Esophagus muscularis mucosa (tissue), 4 donors: ENCODE measurements at regions not wholly inside any gene's neighbourhood (a gene's known extent, or its start where the extent isn't known, plus 50 kb on each side); places are given as distances from the start of the nearest gene placed in this dataset.
"Not testable (repeated sequence)": the region's sequence is repeated elsewhere in the genome, so short reads cannot be mapped to it uniquely, and the experiment has no call there.

Experiments
- DNase-seq: peaks from one replicate; pipeline ENCODE4 v3.0.0-alpha.2; 2017; ENCODE audit errors: extremely low spot score
- H3K27ac ChIP-seq, 4 donors: fragments of 200-600 bp; sonication (generic); replicated peaks in 1 of 4; 1 replicate in 3 of 4; 2 replicates in 1 of 4; pipeline ENCODE4 v1.5.1; 2016 to 2019; ENCODE audit warnings: mild to moderate bottlenecking in 1 of 4
- H3K27me3 ChIP-seq, 4 donors: fragments of 200-600 bp; sonication (generic); one replicate each; pipeline versions ENCODE4 v1.5.1 to v1.6.0; 2016 to 2019
- H3K36me3 ChIP-seq, 4 donors: fragments of 200-600 bp; sonication (generic); one replicate each; pipeline ENCODE4 v1.5.1; 2016 to 2019
- H3K4me1 ChIP-seq, 4 donors: fragments of 200-600 bp; sonication (generic); one replicate each; pipeline ENCODE4 v1.5.1; 2016 to 2019
- H3K4me3 ChIP-seq, 4 donors: fragments of 200-600 bp; sonication (generic); 1 replicate in 2 of 4; 2 replicates in 2 of 4; pipeline ENCODE4 v1.5.1; 2016 to 2019; ENCODE audit warnings: mild to moderate bottlenecking in 4 of 4, moderate library complexity in 1 of 4
- H3K9me3 ChIP-seq, 4 donors: fragments of 200-600 bp; sonication (generic); 1 replicate in 3 of 4; 2 replicates in 1 of 4; pipeline ENCODE4 v1.5.1; 2016 to 2019
- CTCF ChIP-seq, 3 experiments: fragments of 200-600 bp in 2 of 3; fragments of 450-650 bp in 1 of 3; sonication (generic) in 2 of 3; IDR thresholded peaks; one replicate each; pipeline ENCODE4 v1.5.1; 2017 to 2019; ENCODE audit warnings: antibody characterized with exemption in 3 of 3, mild to moderate bottlenecking in 2 of 3, moderate library complexity in 1 of 3
- EP300 ChIP-seq: sonication (generic); formaldehyde crosslinking; IDR thresholded peaks from one replicate; pipeline ENCODE4 v1.6.1; 2017; ENCODE audit warnings: antibody characterized with exemption
- POLR2A ChIP-seq: fragments of 450-650 bp; IDR thresholded peaks from one replicate; pipeline ENCODE4 v1.6.1; 2017; ENCODE audit warnings: antibody characterized with exemption, moderate library complexity, mild to moderate bottlenecking, low read depth
- POLR2AphosphoS5 ChIP-seq, 2 donors: sonication (generic); formaldehyde crosslinking; IDR thresholded peaks; one replicate each; pipeline ENCODE4 v1.6.1; 2017; ENCODE audit warnings: antibody characterized with exemption in 2 of 2
- WGBS: methylation state at CpG from one replicate; pipeline ENCODE4 v1.1.5; 2018; 5-methylcytosine and 5-hydroxymethylcytosine counted together
- intact Hi-C: fragments of 100-400 bp; cut with DNase I; formaldehyde crosslinking; loops from one replicate; pipeline ENCODE4 v1.15.1; 2023

- 80% methylated on average over 7 of the region's 16 CpGs for WGBS
- H3K27me3 ChIP-seq = no peaks in the 10 kb centered on the region
- no peaks in the 10 kb centered on the region for H3K36me3 ChIP-seq
- no peaks in the 10 kb centered on the region for H3K9me3 ChIP-seq
- DNase-seq = no peak
- H3K27ac ChIP-seq = no peak overlapping the region
- intact Hi-C loops = no loop called here
- TF ChIP-seq POLR2A (no peak), POLR2AphosphoS5 (IDR thresholded peaks at IDR 0.05) (no peak), EP300 (no peak), CTCF (IDR thresholded peaks at IDR 0.05) (no peak)
- no peak overlapping the region for H3K4me3 ChIP-seq
- no peaks in the 10 kb centered on the region for H3K4me1 ChIP-seq
Observed at GRCh38 chr1:112826217-112826944, 111.2 kb upstream of the PPM1J start.

GRCh38 chr1:112825563-112826216 lies 110.6 kb upstream of the PPM1J start:
- H3K4me3 ChIP-seq, DNase-seq, H3K4me1 ChIP-seq, H3K27me3 ChIP-seq, H3K27ac ChIP-seq, H3K36me3 ChIP-seq, H3K9me3 ChIP-seq, intact Hi-C loops: not testable (repeated sequence)
- WGBS = 80% methylated on average over 7 of the region's 7 CpGs

- H3K36me3 ChIP-seq, H3K9me3 ChIP-seq, H3K4me1 ChIP-seq, DNase-seq, H3K4me3 ChIP-seq, H3K27me3 ChIP-seq, H3K27ac ChIP-seq, intact Hi-C loops: not testable (repeated sequence)
- 87% methylated on average over 6 of the region's 6 CpGs for WGBS
Observed at GRCh38 chr1:112825075-112825474, 109.9 kb upstream of the PPM1J start.

- intact Hi-C loops, H3K27ac ChIP-seq, H3K36me3 ChIP-seq, H3K9me3 ChIP-seq, H3K4me3 ChIP-seq, DNase-seq, H3K4me1 ChIP-seq, H3K27me3 ChIP-seq: not testable (repeated sequence)
- WGBS = 77% methylated on average over 7 of the region's 7 CpGs
Observed at GRCh38 chr1:112821307-112822063, 106.4 kb upstream of the PPM1J start.

- no peaks in the 10 kb centered on the region for H3K9me3 ChIP-seq
- WGBS = 46% methylated on average over 4 of the region's 4 CpGs
- DNase-seq = no peak
- peaks cover 0 to 3% (median 0%) of the 10 kb centered on the region in 4 donors for H3K27me3 ChIP-seq
- no peaks in the 10 kb centered on the region for H3K36me3 ChIP-seq
- no peak overlapping the region for H3K27ac ChIP-seq
- TF ChIP-seq POLR2AphosphoS5 (IDR thresholded peaks at IDR 0.05) (no peak), CTCF (IDR thresholded peaks at IDR 0.05) (no peak), POLR2A (no peak), EP300 (no peak)
- intact Hi-C loops = no loop called here
- H3K4me3 ChIP-seq = no peak overlapping the region
- peaks cover 0 to 4% (median 0%) of the 10 kb centered on the region in 4 donors for H3K4me1 ChIP-seq
Observed at GRCh38 chr1:112818990-112819689, 104.0 kb upstream of the PPM1J start.
